ENCODE measurements at regions not wholly inside any gene's neighbourhood (a gene's known extent, or its start where the extent isn't known, plus 50 kb on each side); places are given as distances from the start of the nearest gene placed in this dataset.

DNA sequence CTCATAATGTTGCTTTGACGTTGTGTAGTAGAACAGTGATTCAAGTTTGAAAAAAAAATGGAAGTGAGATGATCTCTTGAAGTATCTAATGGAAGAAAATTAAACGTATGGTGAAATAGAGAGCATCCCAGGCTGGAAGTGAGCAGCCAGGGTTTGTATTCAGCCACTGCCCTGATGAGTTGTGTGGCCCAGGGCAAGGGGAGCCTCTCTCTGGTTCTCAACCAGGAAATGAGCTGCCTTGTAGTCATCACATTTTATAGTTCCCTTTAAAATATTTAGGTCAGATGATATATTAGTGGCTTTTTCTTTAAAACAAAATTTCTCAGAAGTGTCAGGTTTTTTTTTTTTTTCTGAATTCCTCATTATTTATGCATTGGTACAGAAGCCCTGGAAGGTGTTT, 150.3 kb downstream of the GPAT3 start:
- DNase-seq (ENCODE audit: low spot score): peak; percentile 45
- ChIA-PET CTCF (no interaction called here), POLR2A (ENCODE audit: low non-redundant PET) (no interaction called here)
- TF ChIP-seq, protein P1, sequence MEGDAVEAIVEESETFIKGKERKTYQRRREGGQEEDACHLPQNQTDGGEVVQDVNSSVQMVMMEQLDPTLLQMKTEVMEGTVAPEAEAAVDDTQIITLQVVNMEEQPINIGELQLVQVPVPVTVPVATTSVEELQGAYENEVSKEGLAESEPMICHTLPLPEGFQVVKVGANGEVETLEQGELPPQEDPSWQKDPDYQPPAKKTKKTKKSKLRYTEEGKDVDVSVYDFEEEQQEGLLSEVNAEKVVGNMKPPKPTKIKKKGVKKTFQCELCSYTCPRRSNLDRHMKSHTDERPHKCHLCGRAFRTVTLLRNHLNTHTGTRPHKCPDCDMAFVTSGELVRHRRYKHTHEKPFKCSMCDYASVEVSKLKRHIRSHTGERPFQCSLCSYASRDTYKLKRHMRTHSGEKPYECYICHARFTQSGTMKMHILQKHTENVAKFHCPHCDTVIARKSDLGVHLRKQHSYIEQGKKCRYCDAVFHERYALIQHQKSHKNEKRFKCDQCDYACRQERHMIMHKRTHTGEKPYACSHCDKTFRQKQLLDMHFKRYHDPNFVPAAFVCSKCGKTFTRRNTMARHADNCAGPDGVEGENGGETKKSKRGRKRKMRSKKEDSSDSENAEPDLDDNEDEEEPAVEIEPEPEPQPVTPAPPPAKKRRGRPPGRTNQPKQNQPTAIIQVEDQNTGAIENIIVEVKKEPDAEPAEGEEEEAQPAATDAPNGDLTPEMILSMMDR (conservative IDR thresholded peaks at IDR 0.05; ENCODE audit: low read depth): no peak
- H3K27ac ChIP-seq: no peak overlapping the region

GRCh38 chr4:83679692-83680091, 143.8 kb downstream of the GPAT3 start:
- no peak overlapping the region for H3K27ac ChIP-seq
- ChIA-PET CTCF (interaction anchor here (0.5 to 0.8 kb wide), 2 partner anchors 135 to 824 kb away, joined by 3 to 7 read pairs; no protein-coding TSS in a partner anchor), POLR2A (ENCODE audit: low non-redundant PET) (no interaction called here)
- TF ChIP-seq, protein P1 (conservative IDR thresholded peaks at IDR 0.05; ENCODE audit: low read depth): no peak
- no peak for DNase-seq (ENCODE audit: low spot score)

- H3K27ac ChIP-seq: no peak overlapping the region
- POLR2A ChIA-PET (ENCODE audit: low non-redundant PET): no interaction called here
- TF ChIP-seq, protein P1 (conservative IDR thresholded peaks at IDR 0.05; ENCODE audit: low read depth): no peak
- no peak for DNase-seq (ENCODE audit: low spot score)
- CTCF ChIA-PET: interaction anchor here (0.5 kb wide), 1 partner anchor 824 kb away, joined by 7 read pairs; no protein-coding TSS in a partner anchor
These were observed 143.3 kb downstream of the GPAT3 start for GRCh38 chr4:83679254-83679653.

GRCh38 chr4:83677656-83678055, 141.7 kb downstream of the GPAT3 start:
- POLR2A ChIA-PET (ENCODE audit: low non-redundant PET): no interaction called here
- TF ChIP-seq, protein P1 (conservative IDR thresholded peaks at IDR 0.05; ENCODE audit: low read depth): no peak
- DNase-seq (ENCODE audit: low spot score): no peak
- H3K27ac ChIP-seq: no peak overlapping the region
- CTCF ChIA-PET: no interaction called here

DNA sequence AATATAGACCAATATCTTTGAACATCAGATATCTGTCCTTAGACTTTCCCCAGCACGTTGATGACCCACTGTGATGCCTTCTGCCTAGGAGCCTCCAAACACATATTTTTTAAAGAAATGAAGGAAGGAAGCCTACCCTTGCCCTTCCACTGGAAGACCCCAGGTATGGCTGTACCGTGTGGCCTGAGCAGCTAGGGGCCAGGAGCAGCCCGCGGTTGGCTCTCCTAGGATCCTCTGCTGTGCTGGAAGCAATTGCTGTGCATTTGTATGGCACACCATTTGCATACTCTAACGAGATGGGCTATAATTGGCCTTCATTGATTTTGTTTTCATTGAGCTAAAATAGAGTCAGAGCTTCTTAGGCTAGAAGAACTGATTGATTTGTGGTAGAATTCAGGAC, 128.8 kb downstream of the GPAT3 start:
- POLR2A ChIA-PET (ENCODE audit: low non-redundant PET): no interaction called here
- no peak for DNase-seq (ENCODE audit: low spot score)
- no peak overlapping the region for H3K27ac ChIP-seq
- CTCF ChIA-PET: no interaction called here
- TF ChIP-seq, protein P1 (conservative IDR thresholded peaks at IDR 0.05; ENCODE audit: low read depth): no peak

GRCh38 chr4:83664071-83664470, 128.2 kb downstream of the GPAT3 start:
- TF ChIP-seq, protein P1 (conservative IDR thresholded peaks at IDR 0.05; ENCODE audit: low read depth): no peak
- CTCF ChIA-PET: interaction anchor here (0.7 kb wide), 1 partner anchor 14 kb away, joined by 3 read pairs; no protein-coding TSS in a partner anchor
- no peak overlapping the region for H3K27ac ChIP-seq
- POLR2A ChIA-PET (ENCODE audit: low non-redundant PET): no interaction called here
- DNase-seq (ENCODE audit: low spot score): no peak

GRCh38 chr4:83662204-83662603, 126.3 kb downstream of the GPAT3 start:
- TF ChIP-seq, protein P1 (conservative IDR thresholded peaks at IDR 0.05; ENCODE audit: low read depth): no peak
- H3K27ac ChIP-seq: no peak overlapping the region
- POLR2A ChIA-PET (ENCODE audit: low non-redundant PET): no interaction called here
- DNase-seq (ENCODE audit: low spot score): no peak
- CTCF ChIA-PET: no interaction called here
